Vagina (tissue), 2 donors: ENCODE measurements at regions not wholly inside any gene's neighbourhood (a gene's known extent, or its start where the extent isn't known, plus 50 kb on each side); places are given as distances from the start of the nearest gene placed in this dataset.

Experiments used
- POLR2A ChIP-seq, 2 donors: fragments of 450-650 bp; IDR thresholded peaks; one replicate each; pipeline ENCODE4 v1.6.1; 2017; ENCODE audit warnings: antibody characterized with exemption in 2 of 2, mild to moderate bottlenecking in 2 of 2, moderate library complexity in 2 of 2
- POLR2AphosphoS5 ChIP-seq, 2 donors: sonication (generic); formaldehyde crosslinking; IDR thresholded peaks; one replicate each; pipeline ENCODE4 v1.9.0; 2017; ENCODE audit warnings: antibody characterized with exemption in 2 of 2, mild to moderate bottlenecking in 2 of 2, low read depth in 1 of 2; ENCODE audit not compliant: insufficient read depth in 1 of 2
- TF ChIP-seq, protein P1 (sequence below), 3 experiments: fragments of 450-650 bp in 2 of 3; fragments of 200-600 bp in 1 of 3; sonication (generic) in 1 of 3; IDR thresholded peaks; one replicate each; pipeline ENCODE4 v1.5.1; 2017 to 2019; ENCODE audit warnings: antibody characterized with exemption in 3 of 3, mild to moderate bottlenecking in 2 of 3, moderate library complexity in 2 of 3

DNA sequence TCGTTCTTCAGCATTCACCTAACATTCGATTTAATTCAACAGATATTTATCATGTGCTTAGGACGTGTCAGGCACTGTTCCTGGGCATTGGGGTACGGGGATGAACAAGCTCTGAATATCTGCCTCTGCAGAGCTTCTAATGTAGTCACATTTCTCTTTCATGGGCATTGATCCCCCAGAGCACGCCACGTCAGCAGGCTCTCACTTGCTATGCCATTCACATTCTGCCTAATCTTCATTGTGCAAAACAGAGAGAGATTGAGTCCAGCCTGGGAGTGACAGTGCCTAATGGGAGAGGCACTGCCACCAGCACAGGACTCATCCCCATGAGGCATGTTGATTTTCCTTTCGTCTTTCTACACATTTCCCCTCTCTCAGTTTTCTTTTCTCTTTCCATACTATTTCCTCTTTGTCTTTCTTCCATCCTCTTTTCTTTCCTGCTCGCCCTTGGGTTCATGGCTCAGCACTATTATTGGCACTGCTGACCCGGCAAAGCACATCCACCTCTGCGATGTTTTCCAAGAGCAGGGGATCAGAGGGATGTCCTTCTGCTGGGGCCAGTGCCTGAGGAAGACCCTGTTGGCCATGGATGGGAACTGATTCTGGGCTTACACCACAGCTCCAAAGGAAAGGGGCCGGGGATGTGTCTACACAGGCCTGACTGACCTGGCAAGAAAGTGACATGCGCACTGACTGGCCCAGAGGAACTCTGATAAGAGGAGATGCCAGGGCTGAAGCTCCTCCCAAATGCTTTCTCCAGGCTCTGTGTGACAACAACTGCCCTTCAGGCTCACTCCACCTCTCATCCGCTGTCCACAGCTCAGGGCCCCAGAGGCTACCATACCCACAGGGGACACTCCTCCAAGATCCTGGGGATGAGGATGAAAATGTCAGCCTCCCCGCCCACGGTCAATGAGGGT lies 195.9 kb downstream of the TOMM20 start:
- TF ChIP-seq, protein P1, sequence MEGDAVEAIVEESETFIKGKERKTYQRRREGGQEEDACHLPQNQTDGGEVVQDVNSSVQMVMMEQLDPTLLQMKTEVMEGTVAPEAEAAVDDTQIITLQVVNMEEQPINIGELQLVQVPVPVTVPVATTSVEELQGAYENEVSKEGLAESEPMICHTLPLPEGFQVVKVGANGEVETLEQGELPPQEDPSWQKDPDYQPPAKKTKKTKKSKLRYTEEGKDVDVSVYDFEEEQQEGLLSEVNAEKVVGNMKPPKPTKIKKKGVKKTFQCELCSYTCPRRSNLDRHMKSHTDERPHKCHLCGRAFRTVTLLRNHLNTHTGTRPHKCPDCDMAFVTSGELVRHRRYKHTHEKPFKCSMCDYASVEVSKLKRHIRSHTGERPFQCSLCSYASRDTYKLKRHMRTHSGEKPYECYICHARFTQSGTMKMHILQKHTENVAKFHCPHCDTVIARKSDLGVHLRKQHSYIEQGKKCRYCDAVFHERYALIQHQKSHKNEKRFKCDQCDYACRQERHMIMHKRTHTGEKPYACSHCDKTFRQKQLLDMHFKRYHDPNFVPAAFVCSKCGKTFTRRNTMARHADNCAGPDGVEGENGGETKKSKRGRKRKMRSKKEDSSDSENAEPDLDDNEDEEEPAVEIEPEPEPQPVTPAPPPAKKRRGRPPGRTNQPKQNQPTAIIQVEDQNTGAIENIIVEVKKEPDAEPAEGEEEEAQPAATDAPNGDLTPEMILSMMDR (IDR thresholded peaks at IDR 0.05), result no peak
- TF ChIP-seq POLR2A (IDR thresholded peaks at IDR 0.05) (no peak), POLR2AphosphoS5 (IDR thresholded peaks at IDR 0.05; ENCODE audit: insufficient read depth in 1 of 2, low read depth in 1 of 2) (no peak)
